ENCODE measurements at regions not wholly inside any gene's neighbourhood (a gene's known extent, or its start where the extent isn't known, plus 50 kb on each side); places are given as distances from the start of the nearest gene placed in this dataset.

- no peak for DNase-seq
These were observed 262.7 kb downstream of the PDHA2 start for GRCh38 chr4:96102541-96103026.

- no peak for DNase-seq
These were observed 263.2 kb downstream of the PDHA2 start for GRCh38 chr4:96103086-96103485.

GRCh38 chr4:96108146-96108545 lies 268.3 kb downstream of the PDHA2 start:
- DNase-seq: no peak

GRCh38 chr4:96112631-96113030 lies 272.7 kb downstream of the PDHA2 start:
- DNase-seq: no peak

GRCh38 chr4:96120206-96120605 lies 280.3 kb downstream of the PDHA2 start:
- DNase-seq: no peak

- no peak for DNase-seq
These were observed 286.3 kb downstream of the PDHA2 start for GRCh38 chr4:96126227-96126626.

GRCh38 chr4:96131186-96131585 lies 291.3 kb downstream of the PDHA2 start:
- no peak for DNase-seq

GRCh38 chr4:96134806-96135205 lies 294.9 kb downstream of the PDHA2 start:
- no peak for DNase-seq

- DNase-seq: no peak
These were observed 296.2 kb downstream of the PDHA2 start for GRCh38 chr4:96136056-96136455.

GRCh38 chr4:96139251-96139929 lies 299.5 kb downstream of the PDHA2 start:
- DNase-seq: no peak

- no peak for DNase-seq
These were observed 305.7 kb downstream of the PDHA2 start for GRCh38 chr4:96145601-96146000.

- DNase-seq: no peak
These were observed 306.8 kb downstream of the PDHA2 start for GRCh38 chr4:96146686-96147085.

- DNase-seq: no peak
These were observed 310.0 kb downstream of the PDHA2 start for GRCh38 chr4:96149894-96150293.

- DNase-seq: no peak
These were observed 310.6 kb downstream of the PDHA2 start for GRCh38 chr4:96150466-96150865.

GRCh38 chr4:96152824-96153223 lies 312.9 kb downstream of the PDHA2 start:
- no peak for DNase-seq

- no peak for DNase-seq
These were observed 314.8 kb downstream of the PDHA2 start for GRCh38 chr4:96154676-96155075.

- no peak for DNase-seq
These were observed 322.7 kb downstream of the PDHA2 start for GRCh38 chr4:96162636-96163035.

- DNase-seq: no peak
These were observed 325.0 kb downstream of the PDHA2 start for GRCh38 chr4:96164814-96165351.

GRCh38 chr4:96166806-96167205 lies 326.9 kb downstream of the PDHA2 start:
- no peak for DNase-seq

GRCh38 chr4:96170198-96170597 lies 330.3 kb downstream of the PDHA2 start:
- no peak for DNase-seq

GRCh38 chr4:96173756-96174155 lies 333.9 kb downstream of the PDHA2 start:
- DNase-seq: no peak

GRCh38 chr4:96175871-96176270 lies 336.0 kb downstream of the PDHA2 start:
- DNase-seq: no peak

GRCh38 chr4:96183611-96184010 lies 343.7 kb downstream of the PDHA2 start:
- no peak for DNase-seq

GRCh38 chr4:96186593-96186992 lies 346.7 kb downstream of the PDHA2 start:
- no peak for DNase-seq

- no peak for DNase-seq
These were observed 349.9 kb downstream of the PDHA2 start for GRCh38 chr4:96189761-96190160.

Measured in NCI-H1694 (cell line).